IPS-18a (cell line): ENCODE measurements at regions not wholly inside any gene's neighbourhood (a gene's known extent, or its start where the extent isn't known, plus 50 kb on each side); places are given as distances from the start of the nearest gene placed in this dataset.

Source experiments
- H3K27ac ChIP-seq: one replicate; pipeline ENCODE4 v1.5.1; 2013; ENCODE audit warnings: low read length
- H3K27me3 ChIP-seq: one replicate; pipeline ENCODE4 v1.6.1; 2013; ENCODE audit warnings: mild to moderate bottlenecking, low read length; ENCODE audit not compliant: control insufficient read depth, insufficient read depth
- H3K36me3 ChIP-seq: one replicate; pipeline ENCODE4 v1.6.1; 2013; ENCODE audit warnings: low read depth, low read length; ENCODE audit not compliant: control insufficient read depth
- H3K4me1 ChIP-seq: one replicate; pipeline ENCODE4 v1.6.1; 2013; ENCODE audit warnings: low read depth, low read length; ENCODE audit not compliant: control insufficient read depth
- H3K4me3 ChIP-seq: one replicate; pipeline ENCODE4 v1.5.1; 2013; ENCODE audit warnings: low read length
- H3K9ac ChIP-seq: one replicate; pipeline ENCODE4 v1.6.1; 2013; ENCODE audit warnings: mild to moderate bottlenecking, low read length, moderate library complexity
- H3K9me3 ChIP-seq: one replicate; pipeline ENCODE4 v1.6.1; 2013; ENCODE audit warnings: low read depth, low read length; ENCODE audit not compliant: control insufficient read depth

DNA sequence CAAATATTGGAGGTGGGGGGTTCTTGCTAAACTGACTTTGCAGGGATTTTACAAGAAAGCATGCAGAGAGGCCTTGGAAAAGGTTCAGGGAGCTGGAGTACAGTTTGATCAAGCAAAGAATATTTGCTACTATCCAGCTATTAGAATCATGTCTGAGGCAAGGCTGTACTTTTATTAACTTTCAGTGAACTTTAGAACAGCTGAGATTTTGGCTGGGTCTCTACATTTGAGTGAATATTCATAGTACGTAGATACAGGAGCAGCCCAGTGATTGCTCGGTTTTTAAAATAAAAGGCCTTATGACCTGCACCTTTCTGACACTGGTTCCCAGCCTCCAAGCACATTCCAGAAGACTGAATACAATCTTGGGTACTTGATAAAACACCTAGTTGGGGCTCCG lies 496.8 kb upstream of the AKR1E2 start:
- H3K36me3 ChIP-seq, result no peaks in the 10 kb centered on the region
- no peak overlapping the region for H3K4me3 ChIP-seq
- H3K27ac ChIP-seq, result no peak overlapping the region
- H3K4me1 ChIP-seq, result no peaks in the 10 kb centered on the region
- no peaks in the 10 kb centered on the region for H3K27me3 ChIP-seq
- peaks cover 3% of the 10 kb centered on the region for H3K9me3 ChIP-seq
- H3K9ac ChIP-seq, result no peak overlapping the region

DNA sequence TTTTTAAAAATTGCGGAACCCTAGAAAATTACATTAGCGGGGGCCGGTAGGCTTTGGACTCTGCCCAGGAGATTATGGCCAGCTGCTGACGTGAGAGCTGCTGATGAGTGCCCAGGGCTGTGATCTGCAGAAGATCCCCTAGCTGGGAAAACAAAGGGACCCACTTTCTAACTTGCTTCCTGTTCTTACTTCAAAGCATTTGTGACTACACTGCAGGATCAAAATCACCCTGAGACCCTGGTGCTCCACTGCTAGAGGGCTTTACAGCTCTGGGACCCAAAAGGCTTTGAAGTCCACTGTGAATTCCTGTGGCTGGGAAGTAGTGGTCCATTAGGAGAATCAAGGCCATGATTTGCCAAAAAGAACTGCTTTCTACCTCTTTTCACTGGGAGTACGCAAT lies 499.4 kb upstream of the AKR1E2 start:
- Histone ChIP-seq H3K4me1 (no peaks in the 10 kb centered on the region), H3K27me3 (no peaks in the 10 kb centered on the region), H3K9me3 (no peaks in the 10 kb centered on the region), H3K4me3 (no peak overlapping the region), H3K27ac (no peak overlapping the region), H3K36me3 (no peaks in the 10 kb centered on the region), H3K9ac (no peak overlapping the region)

DNA sequence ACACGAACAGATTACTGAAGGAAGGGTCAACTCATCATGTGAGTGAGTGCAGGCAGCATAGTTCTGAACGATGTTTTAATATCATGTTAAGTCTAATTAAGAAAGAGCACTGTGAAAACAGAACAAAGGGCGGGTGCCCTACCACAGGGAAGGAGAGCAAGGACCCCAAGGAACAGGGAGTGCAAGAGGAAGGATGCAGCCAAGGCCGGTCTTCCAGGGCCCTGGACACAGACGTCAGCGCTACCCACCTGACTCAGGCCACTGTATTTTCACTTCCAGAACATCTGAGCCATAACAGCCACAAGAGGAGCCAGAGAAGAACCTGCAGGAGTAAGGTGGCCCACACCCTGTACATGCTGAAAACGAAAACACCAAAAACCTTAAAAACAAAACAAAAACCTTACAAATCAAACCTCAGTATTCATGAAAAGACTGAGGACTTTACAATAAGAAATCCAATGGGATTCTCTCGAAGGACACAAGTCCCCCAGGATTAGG lies 506.1 kb upstream of the AKR1E2 start:
- no peaks in the 10 kb centered on the region for H3K9me3 ChIP-seq
- no peaks in the 10 kb centered on the region for H3K4me1 ChIP-seq
- no peak overlapping the region for H3K27ac ChIP-seq
- H3K4me3 ChIP-seq, result no peak overlapping the region
- no peak overlapping the region for H3K9ac ChIP-seq
- no peaks in the 10 kb centered on the region for H3K27me3 ChIP-seq
- no peaks in the 10 kb centered on the region for H3K36me3 ChIP-seq

- H3K9me3 ChIP-seq, result no peaks in the 10 kb centered on the region
- H3K4me3 ChIP-seq, result no peak overlapping the region
- H3K27ac ChIP-seq, result no peak overlapping the region
- H3K27me3 ChIP-seq, result no peaks in the 10 kb centered on the region
- H3K36me3 ChIP-seq, result no peaks in the 10 kb centered on the region
- no peaks in the 10 kb centered on the region for H3K4me1 ChIP-seq
- H3K9ac ChIP-seq, result no peak overlapping the region
Measured at GRCh38 chr10:4316161-4316810, 509.7 kb upstream of the AKR1E2 start.

GRCh38 chr10:4315551-4315950 lies 510.5 kb upstream of the AKR1E2 start:
- Histone ChIP-seq H3K4me1 (no peaks in the 10 kb centered on the region), H3K4me3 (no peak overlapping the region), H3K9me3 (no peaks in the 10 kb centered on the region), H3K36me3 (no peaks in the 10 kb centered on the region), H3K27me3 (no peaks in the 10 kb centered on the region), H3K9ac (no peak overlapping the region), H3K27ac (no peak overlapping the region)

- Histone ChIP-seq H3K27me3 (no peaks in the 10 kb centered on the region), H3K36me3 (no peaks in the 10 kb centered on the region)
Measured at GRCh38 chr10:4313051-4313450, 513.0 kb upstream of the AKR1E2 start.

GRCh38 chr10:4312051-4312835 lies 513.8 kb upstream of the AKR1E2 start:
- H3K4me3 ChIP-seq, result no peak overlapping the region
- H3K9ac ChIP-seq, result no peak overlapping the region
- H3K36me3 ChIP-seq, result no peaks in the 10 kb centered on the region
- H3K27ac ChIP-seq, result no peak overlapping the region
- no peaks in the 10 kb centered on the region for H3K9me3 ChIP-seq
- no peaks in the 10 kb centered on the region for H3K27me3 ChIP-seq
- H3K4me1 ChIP-seq, result no peaks in the 10 kb centered on the region

More at GRCh38 chr10:4313051-4313450, 513.0 kb upstream of the AKR1E2 start:
- Histone ChIP-seq H3K27ac (no peak overlapping the region), H3K9me3 (no peaks in the 10 kb centered on the region), H3K4me3 (no peak overlapping the region), H3K4me1 (no peaks in the 10 kb centered on the region), H3K9ac (no peak overlapping the region)

GRCh38 chr10:4310172-4310571 lies 515.8 kb upstream of the AKR1E2 start:
- H3K36me3 ChIP-seq, result no peaks in the 10 kb centered on the region
- no peaks in the 10 kb centered on the region for H3K9me3 ChIP-seq
- no peaks in the 10 kb centered on the region for H3K4me1 ChIP-seq
- H3K27me3 ChIP-seq, result no peaks in the 10 kb centered on the region
- no peak overlapping the region for H3K27ac ChIP-seq
- no peak overlapping the region for H3K4me3 ChIP-seq
- no peak overlapping the region for H3K9ac ChIP-seq

- Histone ChIP-seq H3K27me3 (no peaks in the 10 kb centered on the region), H3K4me1 (no peaks in the 10 kb centered on the region), H3K9me3 (no peaks in the 10 kb centered on the region), H3K9ac (no peak overlapping the region), H3K4me3 (no peak overlapping the region), H3K36me3 (no peaks in the 10 kb centered on the region), H3K27ac (no peak overlapping the region)
Measured at GRCh38 chr10:4307910-4308309, 518.1 kb upstream of the AKR1E2 start.

DNA sequence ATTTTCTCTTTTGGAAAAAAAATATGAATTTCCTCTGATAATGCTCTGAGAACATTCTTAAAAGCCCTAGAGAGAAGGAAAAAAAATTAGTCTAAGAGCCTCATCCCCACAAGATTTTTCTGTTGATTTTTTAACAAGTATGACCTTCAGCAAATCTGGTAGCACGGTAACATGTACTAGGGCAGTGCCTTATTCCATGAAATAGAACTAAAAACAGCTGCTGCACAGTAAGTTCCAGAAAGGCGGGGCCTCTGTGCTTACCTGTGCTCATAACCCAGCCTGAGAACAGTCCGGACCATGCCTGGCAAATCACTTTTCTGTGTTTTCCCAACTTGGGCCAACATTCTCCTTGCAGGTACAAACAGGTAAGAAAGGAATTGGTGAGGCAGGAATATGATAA lies 519.1 kb upstream of the AKR1E2 start:
- Histone ChIP-seq H3K4me3 (no peak overlapping the region), H3K9me3 (no peaks in the 10 kb centered on the region), H3K27ac (no peak overlapping the region), H3K4me1 (no peaks in the 10 kb centered on the region), H3K36me3 (no peaks in the 10 kb centered on the region), H3K27me3 (no peaks in the 10 kb centered on the region), H3K9ac (no peak overlapping the region)

- Histone ChIP-seq H3K27me3 (no peaks in the 10 kb centered on the region), H3K4me3 (no peak overlapping the region), H3K9ac (no peak overlapping the region)
Measured at GRCh38 chr10:4303045-4303444, 518.0 kb upstream of the KLF6 start.

More at GRCh38 chr10:4303045-4303444, 518.0 kb upstream of the KLF6 start:
- no peaks in the 10 kb centered on the region for H3K36me3 ChIP-seq
- no peak overlapping the region for H3K27ac ChIP-seq
- no peaks in the 10 kb centered on the region for H3K9me3 ChIP-seq
- no peaks in the 10 kb centered on the region for H3K4me1 ChIP-seq
